GM19025 (cell line): ENCODE measurements at regions not wholly inside any gene's neighbourhood (a gene's known extent, or its start where the extent isn't known, plus 50 kb on each side); places are given as distances from the start of the nearest gene placed in this dataset.

Experiments
- ATAC-seq: cut with Tn5 transposase; IDR thresholded peaks from one replicate; pipeline ENCODE4 v1.9.1; 2021; ENCODE audit warnings: mild to moderate bottlenecking, low read depth, moderate library complexity; ENCODE audit not compliant: unreplicated experiment

GRCh38 chr12:90287585-90287984 lies 578.9 kb upstream of the ATP2B1 start:
- ATAC-seq = no peak

- no peak for ATAC-seq
Observed at GRCh38 chr12:90281154-90281868, 572.7 kb upstream of the ATP2B1 start.

- ATAC-seq = peak; percentile 46
Observed at GRCh38 chr12:90280564-90281058, 572.0 kb upstream of the ATP2B1 start.

- ATAC-seq = no peak
Observed at GRCh38 chr12:90280033-90280432, 571.4 kb upstream of the ATP2B1 start.

GRCh38 chr12:90275088-90275487 lies 566.5 kb upstream of the ATP2B1 start:
- ATAC-seq = no peak

- ATAC-seq = no peak
Observed at GRCh38 chr12:90274407-90274806, 565.8 kb upstream of the ATP2B1 start.

- no peak for ATAC-seq
Observed at GRCh38 chr12:90268574-90268973, 559.9 kb upstream of the ATP2B1 start.

GRCh38 chr12:90262251-90262650 lies 553.6 kb upstream of the ATP2B1 start:
- no peak for ATAC-seq

- no peak for ATAC-seq
Observed at GRCh38 chr12:90261283-90261682, 552.6 kb upstream of the ATP2B1 start.

- ATAC-seq = no peak
Observed at GRCh38 chr12:90260136-90260535, 551.5 kb upstream of the ATP2B1 start.

GRCh38 chr12:90257927-90258624 lies 549.4 kb upstream of the ATP2B1 start:
- ATAC-seq = no peak

GRCh38 chr12:90254796-90255195 lies 546.2 kb upstream of the ATP2B1 start:
- ATAC-seq = no peak

- peak; percentile 100 for ATAC-seq
Observed at GRCh38 chr12:90253674-90254181, 545.1 kb upstream of the ATP2B1 start.

GRCh38 chr12:90253136-90253535 lies 544.5 kb upstream of the ATP2B1 start:
- ATAC-seq = no peak

- no peak for ATAC-seq
Observed at GRCh38 chr12:90250766-90251165, 542.1 kb upstream of the ATP2B1 start.

- no peak for ATAC-seq
Observed at GRCh38 chr12:90250042-90250441, 541.4 kb upstream of the ATP2B1 start.

GRCh38 chr12:90246688-90247087 lies 538.0 kb upstream of the ATP2B1 start:
- no peak for ATAC-seq

GRCh38 chr12:90245391-90245790 lies 536.8 kb upstream of the ATP2B1 start:
- no peak for ATAC-seq

GRCh38 chr12:90244232-90244631 lies 535.6 kb upstream of the ATP2B1 start:
- ATAC-seq = no peak

- ATAC-seq = no peak
Observed at GRCh38 chr12:90243211-90243610, 534.6 kb upstream of the ATP2B1 start.

- ATAC-seq = no peak
Observed at GRCh38 chr12:90239732-90240260, 531.2 kb upstream of the ATP2B1 start.
